Adrenal gland (tissue), 9 donors: ENCODE measurements at regions not wholly inside any gene's neighbourhood (a gene's known extent, or its start where the extent isn't known, plus 50 kb on each side); places are given as distances from the start of the nearest gene placed in this dataset.

Experiments used
- DNase-seq, 7 donors: peaks; one replicate each; pipeline ENCODE4 v3.0.0-alpha.2; 2019 to 2020
- H3K27ac ChIP-seq, 5 donors: fragments of 200-600 bp; sonication (generic) in 4 of 5; 1 replicate in 3 of 5; 2 replicates in 2 of 5; pipeline versions ENCODE4 v1.5.1 to v1.8.0; 2016 to 2020; ENCODE audit warnings: mild to moderate bottlenecking in 1 of 5
- H3K27me3 ChIP-seq: fragments of 200-600 bp; 2 replicates; pipeline ENCODE4 v1.8.0; 2021
- H3K36me3 ChIP-seq, 2 donors: fragments of 200-600 bp; replicated peaks in 1 of 2; 1 replicate in 1 of 2; 2 replicates in 1 of 2; pipeline versions ENCODE4 v1.5.1 to v1.8.0; 2018 to 2022
- H3K4me1 ChIP-seq, 2 donors: fragments of 200-600 bp; replicated peaks in 1 of 2; 1 replicate in 1 of 2; 2 replicates in 1 of 2; pipeline versions ENCODE4 v1.5.1 to v1.8.0; 2018 to 2021
- H3K4me3 ChIP-seq, 4 donors: fragments of 200-600 bp; sonication (generic) in 3 of 4; one replicate each; pipeline ENCODE4 v1.5.1; 2016 to 2018
- H3K9me3 ChIP-seq, 3 donors: fragments of 200-600 bp; sonication (generic) in 1 of 3; replicated peaks in 1 of 3; 1 replicate in 2 of 3; 2 replicates in 1 of 3; pipeline versions ENCODE4 v1.5.1 to v1.8.0; 2016 to 2021
- POLR2A ChIP-seq, 2 donors: fragments of 450-650 bp; IDR thresholded peaks; one replicate each; pipeline ENCODE4 v1.6.1; 2017; ENCODE audit warnings: antibody characterized with exemption in 2 of 2, mild to moderate bottlenecking in 2 of 2, moderate library complexity in 1 of 2
- WGBS, 4 donors: extraction: QIAGEN DNeasy Blood & Tissue Kit in 2 of 4; methylation state at CpG; one replicate each; pipeline versions ENCODE4 v1.1.5 to v1.1.7; 2013 to 2017; 5-methylcytosine and 5-hydroxymethylcytosine counted together
- intact Hi-C, 2 donors: fragments of 100-400 bp; cut with DNase I; formaldehyde crosslinking; loops; one replicate each; pipeline versions ENCODE4 v1.14.1 to v1.15.0; 2022 to 2023
- TF ChIP-seq, protein P1 (sequence below), 6 experiments: fragments of 450-650 bp in 4 of 6; fragments of 200-600 bp in 2 of 6; sonication (generic) in 1 of 6; IDR thresholded peaks; 1 replicate in 5 of 6; 2 replicates in 1 of 6; pipeline versions ENCODE4 v1.5.1 to v1.8.0; 2016 to 2021; ENCODE audit warnings: antibody characterized with exemption in 6 of 6, mild to moderate bottlenecking in 2 of 6, moderate library complexity in 1 of 6
- donor health status: healthy with polysubstance abuse.
- donor health status: Bipolar disorder and iron deficiency.
- donor health status: DM: yes; HTN: yes; CAD: no.
- donor health status: DM: no; HTN: no; CAD: no.
- donor health status: DM: no; HTN: no; CAD: no.

DNA sequence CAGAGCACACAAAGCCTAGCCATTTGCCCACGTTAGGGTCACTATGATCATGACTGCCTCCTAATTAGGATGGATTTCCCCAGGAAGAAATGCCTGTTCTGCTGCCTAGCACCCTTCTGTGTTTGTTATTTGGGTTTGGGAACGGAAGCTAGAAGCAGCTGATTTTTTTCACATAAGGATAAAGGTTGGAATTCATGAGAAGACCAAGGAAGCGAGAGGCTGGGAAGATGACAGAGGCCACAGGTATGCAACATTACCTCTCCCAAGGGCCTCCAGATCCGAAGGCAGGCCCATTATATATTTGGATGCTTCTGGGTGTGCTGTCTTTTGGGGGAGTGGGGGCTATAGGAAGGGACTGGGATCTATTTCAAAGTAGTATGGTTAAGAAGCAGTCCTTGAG is 204.7 kb downstream of the FBXO15 start:
- Histone ChIP-seq H3K4me1 (no peaks in the 10 kb centered on the region), H3K4me3 (no peak overlapping the region), H3K36me3 (no peaks in the 10 kb centered on the region), H3K27me3 (no peaks in the 10 kb centered on the region), H3K9me3 (no peaks in the 10 kb centered on the region), H3K27ac (no peak overlapping the region)
- WGBS, 4 donors, result 62 to 72% (median 68%) methylated on average over 4 of the region's 4 CpGs
- TF ChIP-seq, protein P1, sequence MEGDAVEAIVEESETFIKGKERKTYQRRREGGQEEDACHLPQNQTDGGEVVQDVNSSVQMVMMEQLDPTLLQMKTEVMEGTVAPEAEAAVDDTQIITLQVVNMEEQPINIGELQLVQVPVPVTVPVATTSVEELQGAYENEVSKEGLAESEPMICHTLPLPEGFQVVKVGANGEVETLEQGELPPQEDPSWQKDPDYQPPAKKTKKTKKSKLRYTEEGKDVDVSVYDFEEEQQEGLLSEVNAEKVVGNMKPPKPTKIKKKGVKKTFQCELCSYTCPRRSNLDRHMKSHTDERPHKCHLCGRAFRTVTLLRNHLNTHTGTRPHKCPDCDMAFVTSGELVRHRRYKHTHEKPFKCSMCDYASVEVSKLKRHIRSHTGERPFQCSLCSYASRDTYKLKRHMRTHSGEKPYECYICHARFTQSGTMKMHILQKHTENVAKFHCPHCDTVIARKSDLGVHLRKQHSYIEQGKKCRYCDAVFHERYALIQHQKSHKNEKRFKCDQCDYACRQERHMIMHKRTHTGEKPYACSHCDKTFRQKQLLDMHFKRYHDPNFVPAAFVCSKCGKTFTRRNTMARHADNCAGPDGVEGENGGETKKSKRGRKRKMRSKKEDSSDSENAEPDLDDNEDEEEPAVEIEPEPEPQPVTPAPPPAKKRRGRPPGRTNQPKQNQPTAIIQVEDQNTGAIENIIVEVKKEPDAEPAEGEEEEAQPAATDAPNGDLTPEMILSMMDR (IDR thresholded peaks at IDR 0.05), result no peak
- no peak for TF ChIP-seq POLR2A (IDR thresholded peaks at IDR 0.05)
- intact Hi-C loops, result no loop called here
- no peak for DNase-seq

DNA sequence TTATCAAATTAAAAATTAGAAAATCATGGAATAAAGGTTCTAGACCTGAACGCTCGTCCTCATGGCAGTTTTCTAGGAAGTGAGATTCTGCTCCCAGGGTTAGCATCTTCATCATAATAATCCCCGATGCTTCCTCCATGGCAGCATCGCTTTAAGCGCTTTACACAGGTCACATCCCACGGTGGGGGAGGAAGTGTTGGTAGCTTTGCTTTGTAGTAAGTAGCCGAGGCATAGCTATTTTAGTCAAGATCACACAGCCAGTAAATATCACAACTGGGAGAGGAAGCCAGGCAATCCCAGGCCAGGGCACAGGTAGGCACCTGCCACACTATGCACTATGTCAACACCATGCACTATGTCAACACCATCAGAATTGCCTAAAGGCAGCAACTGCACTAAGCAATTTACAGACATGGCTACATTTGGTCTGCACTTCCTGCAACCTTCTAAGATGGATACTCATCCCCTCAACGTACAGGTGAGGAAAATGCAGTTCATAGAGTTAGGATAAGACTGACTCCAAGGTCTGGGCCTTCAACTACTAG is 205.5 kb downstream of the FBXO15 start:
- Histone ChIP-seq H3K27me3 (no peaks in the 10 kb centered on the region), H3K36me3 (no peaks in the 10 kb centered on the region), H3K4me1 (no peaks in the 10 kb centered on the region), H3K27ac (no peak overlapping the region), H3K4me3 (no peak overlapping the region), H3K9me3 (no peaks in the 10 kb centered on the region)
- TF ChIP-seq POLR2A (IDR thresholded peaks at IDR 0.05), result no peak
- TF ChIP-seq, protein P1 (IDR thresholded peaks at IDR 0.05), result no peak
- DNase-seq, result no peak
- 73 to 83% (median 79%) methylated on average over 8 of the region's 8 CpGs for WGBS, 4 donors
- intact Hi-C loops, result no loop called here

GRCh38 chr18:73940721-73941120 is 206.9 kb downstream of the FBXO15 start:
- Histone ChIP-seq H3K4me1 (no peaks in the 10 kb centered on the region), H3K36me3 (no peaks in the 10 kb centered on the region), H3K27ac (no peak overlapping the region), H3K4me3 (no peak overlapping the region), H3K27me3 (no peaks in the 10 kb centered on the region), H3K9me3 (no peaks in the 10 kb centered on the region)
- TF ChIP-seq, protein P1 (IDR thresholded peaks at IDR 0.05), result no peak
- TF ChIP-seq POLR2A (IDR thresholded peaks at IDR 0.05), result no peak
- intact Hi-C loops, result no loop called here
- DNase-seq, result no peak
- 53 to 64% (median 59%) methylated on average over 5 to 8 of the region's 8 CpGs for WGBS, 4 donors

DNA sequence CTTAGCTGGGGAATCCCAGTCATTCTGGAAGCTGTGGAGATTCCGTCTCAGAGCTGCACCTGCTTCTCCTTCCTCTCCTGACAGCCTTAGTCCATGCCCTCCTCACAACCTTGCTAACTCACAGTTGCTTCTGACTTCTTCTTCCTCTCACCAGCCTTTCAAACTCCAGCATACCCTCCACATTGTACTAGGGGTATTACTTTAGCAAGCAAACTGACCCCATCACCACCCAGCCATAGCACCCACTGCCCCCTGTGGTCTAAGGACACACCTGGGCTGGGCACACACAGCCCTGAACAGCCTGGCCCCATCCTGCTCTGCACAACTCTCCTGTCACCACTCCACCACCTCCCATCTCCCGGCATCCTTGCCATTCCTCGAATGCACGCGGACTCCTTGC is 208.2 kb downstream of the FBXO15 start:
- intact Hi-C loops, result no loop called here
- no peak for DNase-seq
- WGBS, 4 donors, result 84 to 91% (median 86%) methylated on average over 5 of the region's 5 CpGs
- Histone ChIP-seq H3K9me3 (no peaks in the 10 kb centered on the region), H3K36me3 (no peaks in the 10 kb centered on the region), H3K4me3 (no peak overlapping the region), H3K27me3 (no peaks in the 10 kb centered on the region), H3K27ac (no peak overlapping the region), H3K4me1 (no peaks in the 10 kb centered on the region)
- no peak for TF ChIP-seq POLR2A (IDR thresholded peaks at IDR 0.05)
- TF ChIP-seq, protein P1 (IDR thresholded peaks at IDR 0.05), result no peak
